SK-N-SH (cell line): ENCODE measurements at regions not wholly inside any gene's neighbourhood (a gene's known extent, or its start where the extent isn't known, plus 50 kb on each side); places are given as distances from the start of the nearest gene placed in this dataset.

Source experiments
- CTCF ChIA-PET: fragments of 300-600, 350-600 bp; formaldehyde crosslinking; extraction: SDS; loops from one replicate; lab custom pipeline; 2021; lab: Yijun Ruan, JAX
- POLR2A ChIA-PET: fragments of 350-600 bp; sonication (Branson Sonifier 250); formaldehyde crosslinking; extraction: SDS; loops from one replicate; lab custom pipeline; 2020; ENCODE audit warnings: antibody characterized with exemption, inconsistent platforms; lab: Yijun Ruan, JAX
- DNase-seq: peaks from one replicate; pipeline ENCODE4 v3.0.0; 2012
- H2AFZ ChIP-seq: fragments of 200-600 bp; sonication (generic); 2 replicates; pipeline ENCODE4 v1.8.1; 2016; ENCODE audit warnings: antibody characterized with exemption, mild to moderate bottlenecking, low read depth
- H3F3A ChIP-seq: fragments of 200-600 bp; sonication (generic); replicated peaks from 2 replicates; pipeline ENCODE3; 2016; ENCODE audit warnings: antibody characterized with exemption, mild to moderate bottlenecking; ENCODE audit not compliant: insufficient read depth
- H3K27ac ChIP-seq, 2 experiments: fragments of 200-500 bp in 1 of 2; fragments of 200-600 bp in 1 of 2; sonication (Bioruptor generic) in 1 of 2; sonication (generic), shearing (Covaris generic) in 1 of 2; 2 replicates each; pipeline versions ENCODE4 v1.5.1 to v1.6.1; 2014 to 2016; ENCODE audit warnings: low read depth in 2 of 2, inconsistent platforms in 1 of 2, low read length in 1 of 2, mild to moderate bottlenecking in 1 of 2, mixed read lengths in 1 of 2
- H3K27me3 ChIP-seq: fragments of 200-600 bp; sonication (generic), shearing (Covaris generic); 2 replicates; pipeline ENCODE4 v1.6.1; 2016; ENCODE audit warnings: mixed run types; ENCODE audit not compliant: insufficient read depth
- H3K36me3 ChIP-seq, 2 experiments: fragments of 200-500 bp in 1 of 2; fragments of 200-600 bp in 1 of 2; sonication (Bioruptor generic) in 1 of 2; sonication (generic) in 1 of 2; replicated peaks in 1 of 2; 2 replicates each; pipeline versions ENCODE3 to v1.5.1; 2014 to 2016; ENCODE audit warnings: low read length in 1 of 2, mild to moderate bottlenecking in 1 of 2; ENCODE audit not compliant: insufficient read depth in 2 of 2, control insufficient read depth in 1 of 2
- H3K4me1 ChIP-seq, 2 experiments: fragments of 200-500 bp in 1 of 2; fragments of 200-600 bp in 1 of 2; sonication (Bioruptor generic) in 1 of 2; sonication (generic), shearing (Covaris generic) in 1 of 2; 2 replicates each; pipeline versions ENCODE4 v1.5.1 to v1.6.1; 2014 to 2016; ENCODE audit warnings: low read depth in 1 of 2, low read length in 1 of 2, mixed run types in 1 of 2; ENCODE audit not compliant: insufficient read depth in 2 of 2, control insufficient read depth in 1 of 2
- H3K4me2 ChIP-seq: fragments of 200-600 bp; sonication (generic), shearing (Covaris generic); 2 replicates; pipeline ENCODE4 v1.6.1; 2017; ENCODE audit warnings: mixed run types
- H3K4me3 ChIP-seq, 2 experiments: fragments of 200-500 bp in 1 of 2; fragments of 200-600 bp in 1 of 2; sonication (Bioruptor generic) in 1 of 2; sonication (generic), shearing (Covaris generic) in 1 of 2; 2 replicates each; pipeline versions ENCODE4 v1.5.1 to v1.8.1; 2014 to 2016; ENCODE audit warnings: low read depth in 2 of 2, inconsistent platforms in 1 of 2, low read length in 1 of 2, mild to moderate bottlenecking in 1 of 2, mixed read lengths in 1 of 2, moderate library complexity in 1 of 2
- H3K79me2 ChIP-seq: fragments of 200-600 bp; sonication (generic); 2 replicates; pipeline ENCODE4 v1.8.1; 2017; ENCODE audit warnings: mild to moderate bottlenecking; ENCODE audit not compliant: insufficient read depth
- H3K9ac ChIP-seq: fragments of 200-600 bp; sonication (generic); 2 replicates; pipeline ENCODE4 v1.6.1; 2017; ENCODE audit warnings: mixed run types
- H3K9me2 ChIP-seq: fragments of 200-600 bp; sonication (generic); 2 replicates; pipeline ENCODE4 v1.6.1; 2017; ENCODE audit warnings: mixed run types
- H3K9me3 ChIP-seq: fragments of 200-600 bp; sonication (generic); 2 replicates; pipeline ENCODE4 v1.6.1; 2017; ENCODE audit warnings: mixed run types, mild to moderate bottlenecking, moderate library complexity
- H4K20me1 ChIP-seq: fragments of 200-600 bp; sonication (generic); 2 replicates; pipeline ENCODE4 v1.6.1; 2017; ENCODE audit warnings: mild to moderate bottlenecking, mixed run types; ENCODE audit not compliant: insufficient read depth
- ELF1 ChIP-seq: IDR thresholded peaks from 2 replicates; pipeline ENCODE4 v1.4.0; 2012
- EP300 ChIP-seq, 2 experiments: IDR thresholded peaks; 2 replicates each; pipeline versions ENCODE4 v1.4.0 to v1.6.1; 2012; ENCODE audit warnings: borderline replicate concordance in 1 of 2, low read depth in 1 of 2, low read length in 1 of 2
- EZH2phosphoT487 ChIP-seq: fragments of 200-600 bp; sonication (generic); IDR thresholded peaks from 2 replicates; pipeline ENCODE4 v1.6.1; 2017; ENCODE audit warnings: low read depth, mixed run types, mild to moderate bottlenecking, antibody characterized with exemption, moderate library complexity, borderline replicate concordance
- FOXM1 ChIP-seq: IDR thresholded peaks from 2 replicates; pipeline ENCODE4 v1.4.0; 2012; ENCODE audit warnings: low read depth, mild to moderate bottlenecking
- GABPA ChIP-seq: IDR thresholded peaks from 2 replicates; pipeline ENCODE4 v1.4.0; 2012; ENCODE audit warnings: low read depth, mild to moderate bottlenecking
- GATA2 ChIP-seq: sonication (generic); formaldehyde crosslinking; IDR thresholded peaks from 2 replicates; pipeline ENCODE4 v1.5.0; 2020; ENCODE audit warnings: mild to moderate bottlenecking, missing genetic modification reagents
- NRF1 ChIP-seq: IDR thresholded peaks from 2 replicates; pipeline ENCODE4 v1.6.1; 2012; ENCODE audit warnings: low read depth, mild to moderate bottlenecking, low read length
- RCOR1 ChIP-seq: fragments of 150-350 bp; IDR thresholded peaks from 2 replicates; pipeline ENCODE4 v1.6.1; 2017; ENCODE audit warnings: antibody characterized with exemption, low read length
- SIN3A ChIP-seq: IDR thresholded peaks from 2 replicates; pipeline ENCODE4 v1.6.1; 2012; ENCODE audit warnings: low read depth, mild to moderate bottlenecking, low read length, moderate library complexity, borderline replicate concordance
- TEAD4 ChIP-seq: IDR thresholded peaks from 2 replicates; pipeline ENCODE4 v1.4.0; 2012; ENCODE audit warnings: mild to moderate bottlenecking, borderline replicate concordance; ENCODE audit not compliant: insufficient read depth
- WGBS: methylation state at CpG from one replicate; pipeline ENCODE4 v1.1.6; 2017; ENCODE audit warnings: low lambda C conversion rate; 5-methylcytosine and 5-hydroxymethylcytosine counted together
- TF ChIP-seq, protein P1 (sequence below): IDR thresholded peaks from 2 replicates; pipeline ENCODE4 v1.4.0; 2012; ENCODE audit warnings: low read depth
- TF ChIP-seq, protein P2 (sequence below): IDR thresholded peaks from 2 replicates; pipeline ENCODE4 v1.4.0; 2012; ENCODE audit warnings: low read depth, borderline replicate concordance
- TF ChIP-seq, protein P3 (sequence below): fragments of 150-350 bp; IDR thresholded peaks from 2 replicates; pipeline ENCODE4 v1.6.1; 2016; ENCODE audit warnings: mild to moderate bottlenecking, low read depth, low read length

DNA sequence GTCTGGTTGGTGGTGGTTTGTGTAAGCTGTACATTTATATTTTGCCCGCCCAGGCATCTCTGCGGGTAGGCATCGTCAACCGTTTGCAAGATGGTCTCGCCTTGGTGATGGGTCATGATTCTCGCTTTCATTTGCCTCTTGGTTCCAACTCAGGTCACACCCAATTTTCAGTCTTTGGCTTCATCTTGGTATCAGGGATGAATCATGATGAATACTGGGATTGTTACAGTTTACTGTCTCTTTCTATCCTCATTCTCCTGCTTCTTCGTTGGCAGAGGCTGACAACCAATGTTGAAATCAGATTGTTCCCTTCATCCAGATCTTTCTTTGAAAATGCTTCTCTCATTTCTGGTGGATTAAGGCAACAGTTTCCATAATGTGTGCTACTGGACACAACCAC lies 129.7 kb upstream of the KAZN start:
- POLR2A ChIA-PET: no interaction called here
- no peaks in the 10 kb centered on the region for H3K9me2 ChIP-seq
- CTCF ChIA-PET: no interaction called here
- no peak for TF ChIP-seq NRF1
- TF ChIP-seq GATA2 (CRISPR knock-in tag): no peak
- no peak for TF ChIP-seq EP300 (IDR thresholded peaks at IDR 0.05; ENCODE audit: borderline replicate concordance in 1 of 2, low read depth in 1 of 2, low read length in 1 of 2)
- no peak for TF ChIP-seq ELF1
- no peak for TF ChIP-seq EZH2phosphoT487
- TF ChIP-seq TEAD4: no peak
- TF ChIP-seq, protein P1, sequence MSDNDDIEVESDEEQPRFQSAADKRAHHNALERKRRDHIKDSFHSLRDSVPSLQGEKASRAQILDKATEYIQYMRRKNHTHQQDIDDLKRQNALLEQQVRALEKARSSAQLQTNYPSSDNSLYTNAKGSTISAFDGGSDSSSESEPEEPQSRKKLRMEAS: no peak
- no peak for TF ChIP-seq RCOR1
- TF ChIP-seq, all 33 proteins: peak for 0
- H3K9me3 ChIP-seq: 0 out of 2 replicates have a peak, but pooled peaks cover 4% of the 10 kb centered on the region
- H3K36me3 ChIP-seq: no peaks in the 10 kb centered on the region
- no peak overlapping the region for H3K9ac ChIP-seq
- no peak overlapping the region for H3K4me3 ChIP-seq
- no peak for DNase-seq
- no peak overlapping the region for H3K4me2 ChIP-seq
- no peaks in the 10 kb centered on the region for H3K79me2 ChIP-seq
- 47% methylated on average over 7 of the region's 7 CpGs for WGBS
- H3K27me3 ChIP-seq: no peaks in the 10 kb centered on the region
- H3F3A ChIP-seq: no peaks in the 10 kb centered on the region
- H2AFZ ChIP-seq: no peak overlapping the region
- no peaks in the 10 kb centered on the region for H4K20me1 ChIP-seq
- H3K27ac ChIP-seq: no peak overlapping the region
- no peaks in the 10 kb centered on the region for H3K4me1 ChIP-seq

DNA sequence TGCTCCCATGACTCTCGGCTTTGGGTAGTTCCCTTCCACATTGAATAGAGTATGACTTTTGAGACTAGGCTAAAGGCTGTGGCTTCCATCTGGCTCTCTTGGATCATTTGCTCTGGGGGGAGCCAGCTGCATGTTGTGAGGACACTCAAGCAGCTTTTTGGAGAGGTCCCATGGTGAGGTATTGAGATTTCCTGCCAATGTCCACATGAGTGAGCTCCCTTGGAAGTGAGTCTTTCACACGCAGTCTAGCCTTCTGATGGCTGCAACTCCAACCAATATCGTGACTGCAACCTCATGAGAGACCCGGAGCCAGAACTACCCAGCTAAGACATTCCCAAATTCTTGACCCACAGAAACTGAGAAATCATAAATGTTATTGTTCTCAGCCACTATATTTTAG lies 127.7 kb upstream of the KAZN start:
- WGBS: 11% methylated on average over 4 of the region's 4 CpGs
- Histone ChIP-seq H4K20me1 (no peaks in the 10 kb centered on the region), H3K79me2 (no peaks in the 10 kb centered on the region), H3K4me1 (no peaks in the 10 kb centered on the region), H3K4me2 (no peak overlapping the region), H3K4me3 (no peak overlapping the region), H3K27ac (no peak overlapping the region), H2AFZ (no peak overlapping the region), H3F3A (no peaks in the 10 kb centered on the region), H3K9me2 (no peaks in the 10 kb centered on the region), H3K27me3 (no peaks in the 10 kb centered on the region), H3K9me3 (0 out of 2 replicates have a peak, but pooled peaks cover 4% of the 10 kb centered on the region), H3K36me3 (no peaks in the 10 kb centered on the region), H3K9ac (no peak overlapping the region)
- ChIA-PET POLR2A (no interaction called here), CTCF (interaction anchor here (1.1 kb wide), 1 partner anchor 576 kb away, joined by 3 read pairs; no protein-coding TSS in a partner anchor)
- DNase-seq: no peak
- TF ChIP-seq EP300 (IDR thresholded peaks at IDR 0.05; ENCODE audit: borderline replicate concordance in 1 of 2, low read depth in 1 of 2, low read length in 1 of 2): no peak
- TF ChIP-seq, protein P2, sequence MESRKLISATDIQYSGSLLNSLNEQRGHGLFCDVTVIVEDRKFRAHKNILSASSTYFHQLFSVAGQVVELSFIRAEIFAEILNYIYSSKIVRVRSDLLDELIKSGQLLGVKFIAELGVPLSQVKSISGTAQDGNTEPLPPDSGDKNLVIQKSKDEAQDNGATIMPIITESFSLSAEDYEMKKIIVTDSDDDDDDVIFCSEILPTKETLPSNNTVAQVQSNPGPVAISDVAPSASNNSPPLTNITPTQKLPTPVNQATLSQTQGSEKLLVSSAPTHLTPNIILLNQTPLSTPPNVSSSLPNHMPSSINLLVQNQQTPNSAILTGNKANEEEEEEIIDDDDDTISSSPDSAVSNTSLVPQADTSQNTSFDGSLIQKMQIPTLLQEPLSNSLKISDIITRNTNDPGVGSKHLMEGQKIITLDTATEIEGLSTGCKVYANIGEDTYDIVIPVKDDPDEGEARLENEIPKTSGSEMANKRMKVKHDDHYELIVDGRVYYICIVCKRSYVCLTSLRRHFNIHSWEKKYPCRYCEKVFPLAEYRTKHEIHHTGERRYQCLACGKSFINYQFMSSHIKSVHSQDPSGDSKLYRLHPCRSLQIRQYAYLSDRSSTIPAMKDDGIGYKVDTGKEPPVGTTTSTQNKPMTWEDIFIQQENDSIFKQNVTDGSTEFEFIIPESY: no peak
- no peak for TF ChIP-seq RCOR1
- TF ChIP-seq ELF1: no peak
- TF ChIP-seq SIN3A: no peak
- no peak for TF ChIP-seq FOXM1
- TF ChIP-seq, protein P3, sequence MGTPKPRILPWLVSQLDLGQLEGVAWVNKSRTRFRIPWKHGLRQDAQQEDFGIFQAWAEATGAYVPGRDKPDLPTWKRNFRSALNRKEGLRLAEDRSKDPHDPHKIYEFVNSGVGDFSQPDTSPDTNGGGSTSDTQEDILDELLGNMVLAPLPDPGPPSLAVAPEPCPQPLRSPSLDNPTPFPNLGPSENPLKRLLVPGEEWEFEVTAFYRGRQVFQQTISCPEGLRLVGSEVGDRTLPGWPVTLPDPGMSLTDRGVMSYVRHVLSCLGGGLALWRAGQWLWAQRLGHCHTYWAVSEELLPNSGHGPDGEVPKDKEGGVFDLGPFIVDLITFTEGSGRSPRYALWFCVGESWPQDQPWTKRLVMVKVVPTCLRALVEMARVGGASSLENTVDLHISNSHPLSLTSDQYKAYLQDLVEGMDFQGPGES: no peak
- TF ChIP-seq GABPA: no peak
